ENCODE measurements at regions not wholly inside any gene's neighbourhood (a gene's known extent, or its start where the extent isn't known, plus 50 kb on each side); places are given as distances from the start of the nearest gene placed in this dataset.

DNA sequence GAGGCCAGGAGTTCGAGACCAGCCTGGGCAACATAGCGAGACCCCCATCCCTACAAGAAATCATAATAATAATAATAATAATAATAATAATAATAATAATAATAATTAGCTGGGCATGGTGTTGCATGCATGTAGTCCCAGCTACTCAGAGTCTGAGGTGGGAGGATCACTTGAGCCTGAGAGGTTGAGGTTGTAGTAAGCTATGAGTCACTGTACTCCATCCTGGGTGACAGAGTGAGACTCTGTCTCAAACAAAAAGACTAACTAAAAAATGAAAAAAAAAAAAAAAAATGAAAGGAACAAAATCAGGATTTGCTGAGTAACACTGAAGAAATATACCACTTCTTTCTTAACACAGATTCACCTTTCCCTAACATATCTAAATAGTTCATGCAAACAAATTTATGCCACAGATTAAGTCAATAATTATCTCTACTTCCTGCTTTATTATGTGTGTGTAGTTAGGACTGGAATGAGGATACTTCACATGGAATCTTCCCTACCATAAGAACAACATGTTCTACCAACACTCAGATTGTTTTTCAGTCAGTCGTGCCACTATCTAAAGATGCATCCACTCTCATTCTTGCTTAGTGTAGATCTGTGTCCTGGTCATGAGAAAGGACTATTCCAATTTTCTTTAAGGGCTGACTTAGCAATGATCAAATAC, 928.7 kb downstream of the SLC4A3 start:
- H3K9ac ChIP-seq (ENCODE audit: insufficient read depth in 1 of 2, low read depth in 2 of 2, low read length in 2 of 2): no peak overlapping the region
- in situ Hi-C loops (cut with MboI): no loop called here
- no peaks in the 10 kb centered on the region for H4K20me1 ChIP-seq (replicated peaks; ENCODE audit: control insufficient read depth, insufficient read depth, low read length)
- H2AFZ ChIP-seq (ENCODE audit: low read depth, low read length): no peak overlapping the region
- H3K9me3 ChIP-seq (replicated peaks; ENCODE audit: control insufficient read depth, insufficient read depth, low read depth, low read length): no peaks in the 10 kb centered on the region
- H3K79me2 ChIP-seq (ENCODE audit: control insufficient read depth, insufficient read depth, low read length): no peaks in the 10 kb centered on the region
- H3K4me2 ChIP-seq (ENCODE audit: insufficient read depth, low read length): no peak overlapping the region
- no peak overlapping the region for H3K27ac ChIP-seq (ENCODE audit: extremely low read depth, low read depth, low read length)
- no peaks in the 10 kb centered on the region for H3K27me3 ChIP-seq (ENCODE audit: control insufficient read depth in 2 of 2, insufficient read depth in 2 of 2, low read length in 2 of 2)
- WGBS (ENCODE audit: insufficient coverage, low coverage, missing lambda C conversion rate): 0% methylated on average over 3 of the region's 3 CpGs
- no peaks in the 10 kb centered on the region for H3K4me1 ChIP-seq (replicated peaks in 1 of 2; ENCODE audit: control insufficient read depth in 2 of 2, insufficient read depth in 2 of 2, low read length in 2 of 2)
- POLR2A ChIA-PET: interaction anchor here (0.6 kb wide), 1 partner anchor 527 kb away, joined by 3 read pairs; no protein-coding TSS in a partner anchor
- no peaks in the 10 kb centered on the region for H3K36me3 ChIP-seq (ENCODE audit: control insufficient read depth, insufficient read depth, low read length)
- CTCF ChIA-PET (ENCODE audit: low intra/inter-chr PET ratio): no interaction called here
- H3K4me3 ChIP-seq: no peak overlapping the region
- H3K9me1 ChIP-seq (ENCODE audit: control insufficient read depth, insufficient read depth, low read length): no peaks in the 10 kb centered on the region
- no TSS peak for BruUV-seq (replicated peaks)
- no peak for TF ChIP-seq SETDB1 (IDR thresholded peaks at IDR 0.05; ENCODE audit: low read length)
- no peak for TF ChIP-seq RBM15 (IDR thresholded peaks at IDR 0.05; ENCODE audit: insufficient read depth, low read length)
- TF ChIP-seq NBN (IDR thresholded peaks at IDR 0.05; ENCODE audit: low read depth): no peak
- FAIRE-seq: no peak
- DNase-seq (ENCODE audit: extremely low read depth in 1 of 4, low spot score in 3 of 4): no peak
- ATAC-seq: no peak
- intact Hi-C loops (cut with micrococcal nuclease): no loop called here

DNA sequence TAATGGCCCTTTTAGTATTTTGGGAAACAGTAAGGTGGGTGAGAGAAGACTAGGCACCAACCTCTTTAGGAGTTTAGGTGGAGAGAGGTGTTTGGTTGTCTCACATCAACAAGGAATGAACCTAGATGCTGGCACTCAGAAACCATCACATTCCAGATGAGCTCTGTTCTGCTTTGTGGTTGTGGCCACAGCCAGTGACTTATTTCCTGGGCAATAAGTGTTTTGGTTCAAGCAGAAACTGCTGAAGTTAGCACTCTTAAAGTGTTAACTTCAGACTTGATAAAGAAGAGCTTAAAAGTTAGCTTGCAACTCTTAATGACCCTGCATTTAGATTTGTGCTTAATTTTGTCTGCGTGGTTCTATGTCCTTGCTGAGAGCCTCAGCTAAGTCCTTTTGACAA, 929.2 kb downstream of the SLC4A3 start:
- H3K9ac ChIP-seq (ENCODE audit: insufficient read depth in 1 of 2, low read depth in 2 of 2, low read length in 2 of 2): no peak overlapping the region
- intact Hi-C loops (cut with micrococcal nuclease): no loop called here
- H3K9me3 ChIP-seq (replicated peaks; ENCODE audit: control insufficient read depth, insufficient read depth, low read depth, low read length): no peaks in the 10 kb centered on the region
- ATAC-seq (no peak), FAIRE-seq (no peak), DNase-seq (ENCODE audit: extremely low read depth in 1 of 4, low spot score in 3 of 4) (no peak)
- no peak overlapping the region for H3K27ac ChIP-seq (ENCODE audit: extremely low read depth, low read depth, low read length)
- H2AFZ ChIP-seq (ENCODE audit: low read depth, low read length): no peak overlapping the region
- 0% methylated on average over 1 of the region's 1 CpG for WGBS (ENCODE audit: insufficient coverage, low coverage, missing lambda C conversion rate)
- ChIA-PET CTCF (ENCODE audit: low intra/inter-chr PET ratio) (no interaction called here), POLR2A (no interaction called here)
- H3K4me3 ChIP-seq: no peak overlapping the region
- no peaks in the 10 kb centered on the region for H3K4me1 ChIP-seq (replicated peaks in 1 of 2; ENCODE audit: control insufficient read depth in 2 of 2, insufficient read depth in 2 of 2, low read length in 2 of 2)
- no peak overlapping the region for H3K4me2 ChIP-seq (ENCODE audit: insufficient read depth, low read length)
- H4K20me1 ChIP-seq (replicated peaks; ENCODE audit: control insufficient read depth, insufficient read depth, low read length): no peaks in the 10 kb centered on the region
- H3K9me1 ChIP-seq (ENCODE audit: control insufficient read depth, insufficient read depth, low read length): no peaks in the 10 kb centered on the region
- H3K36me3 ChIP-seq (ENCODE audit: control insufficient read depth, insufficient read depth, low read length): no peaks in the 10 kb centered on the region
- no peaks in the 10 kb centered on the region for H3K27me3 ChIP-seq (ENCODE audit: control insufficient read depth in 2 of 2, insufficient read depth in 2 of 2, low read length in 2 of 2)
- no peaks in the 10 kb centered on the region for H3K79me2 ChIP-seq (ENCODE audit: control insufficient read depth, insufficient read depth, low read length)
- no TSS peak for BruUV-seq (replicated peaks)
- in situ Hi-C loops (cut with MboI): no loop called here
- TF ChIP-seq, protein P1, sequence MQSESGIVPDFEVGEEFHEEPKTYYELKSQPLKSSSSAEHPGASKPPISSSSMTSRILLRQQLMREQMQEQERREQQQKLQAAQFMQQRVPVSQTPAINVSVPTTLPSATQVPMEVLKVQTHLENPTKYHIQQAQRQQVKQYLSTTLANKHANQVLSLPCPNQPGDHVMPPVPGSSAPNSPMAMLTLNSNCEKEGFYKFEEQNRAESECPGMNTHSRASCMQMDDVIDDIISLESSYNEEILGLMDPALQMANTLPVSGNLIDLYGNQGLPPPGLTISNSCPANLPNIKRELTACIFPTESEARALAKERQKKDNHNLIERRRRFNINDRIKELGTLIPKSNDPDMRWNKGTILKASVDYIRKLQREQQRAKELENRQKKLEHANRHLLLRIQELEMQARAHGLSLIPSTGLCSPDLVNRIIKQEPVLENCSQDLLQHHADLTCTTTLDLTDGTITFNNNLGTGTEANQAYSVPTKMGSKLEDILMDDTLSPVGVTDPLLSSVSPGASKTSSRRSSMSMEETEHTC (IDR thresholded peaks at IDR 0.05): no peak
- TF ChIP-seq TAL1 (IDR thresholded peaks at IDR 0.05) (no peak), ZBTB49 (CRISPR knock-in tag; IDR thresholded peaks at IDR 0.05; ENCODE audit: borderline replicate concordance) (no peak), HLTF (IDR thresholded peaks at IDR 0.05) (no peak), TCF7L2 (IDR thresholded peaks at IDR 0.05; ENCODE audit: low read depth, low read length) (no peak), KLF6 (CRISPR knock-in tag; IDR thresholded peaks at IDR 0.05; ENCODE audit: borderline replicate concordance) (no peak), FOXP1 (CRISPR knock-in tag; IDR thresholded peaks at IDR 0.05) (no peak), DACH1 (IDR thresholded peaks at IDR 0.05; ENCODE audit: partially characterized antibody) (no peak)
- TF ChIP-seq, protein P2, sequence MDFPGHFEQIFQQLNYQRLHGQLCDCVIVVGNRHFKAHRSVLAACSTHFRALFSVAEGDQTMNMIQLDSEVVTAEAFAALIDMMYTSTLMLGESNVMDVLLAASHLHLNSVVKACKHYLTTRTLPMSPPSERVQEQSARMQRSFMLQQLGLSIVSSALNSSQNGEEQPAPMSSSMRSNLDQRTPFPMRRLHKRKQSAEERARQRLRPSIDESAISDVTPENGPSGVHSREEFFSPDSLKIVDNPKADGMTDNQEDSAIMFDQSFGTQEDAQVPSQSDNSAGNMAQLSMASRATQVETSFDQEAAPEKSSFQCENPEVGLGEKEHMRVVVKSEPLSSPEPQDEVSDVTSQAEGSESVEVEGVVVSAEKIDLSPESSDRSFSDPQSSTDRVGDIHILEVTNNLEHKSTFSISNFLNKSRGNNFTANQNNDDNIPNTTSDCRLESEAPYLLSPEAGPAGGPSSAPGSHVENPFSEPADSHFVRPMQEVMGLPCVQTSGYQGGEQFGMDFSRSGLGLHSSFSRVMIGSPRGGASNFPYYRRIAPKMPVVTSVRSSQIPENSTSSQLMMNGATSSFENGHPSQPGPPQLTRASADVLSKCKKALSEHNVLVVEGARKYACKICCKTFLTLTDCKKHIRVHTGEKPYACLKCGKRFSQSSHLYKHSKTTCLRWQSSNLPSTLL (IDR thresholded peaks at IDR 0.05): no peak

All from K562 (cell line).